ENCODE measurements at regions not wholly inside any gene's neighbourhood (a gene's known extent, or its start where the extent isn't known, plus 50 kb on each side); places are given as distances from the start of the nearest gene placed in this dataset.

GRCh38 chr4:36716874-36717273, 435.5 kb downstream of the DTHD1 start:
- DNase-seq (ENCODE audit: low read depth in 2 of 2) = no peak

- no peak for DNase-seq (ENCODE audit: low read depth in 2 of 2)
Measured at GRCh38 chr4:36719425-36719824, 438.0 kb downstream of the DTHD1 start.

DNA sequence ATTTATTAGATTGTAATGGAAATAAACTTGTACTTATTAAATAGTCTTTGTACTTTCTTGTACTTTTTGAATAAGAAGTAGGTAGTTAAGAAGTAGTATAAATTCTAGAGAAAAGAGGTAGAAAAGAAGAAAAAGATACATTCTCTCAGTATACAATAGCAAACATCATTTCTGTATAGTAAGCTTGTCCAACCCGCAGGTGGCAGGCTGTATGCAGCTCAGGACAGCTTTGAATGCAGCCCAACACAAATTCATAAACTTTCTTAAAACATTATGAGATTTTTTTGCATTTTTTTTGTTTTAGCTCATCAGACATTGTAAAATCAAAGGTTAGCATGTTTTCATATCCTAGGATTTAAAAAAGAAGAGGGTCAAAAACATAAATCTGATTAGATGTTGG, 441.6 kb downstream of the DTHD1 start:
- DNase-seq (ENCODE audit: low read depth in 2 of 2) = no peak

DNA sequence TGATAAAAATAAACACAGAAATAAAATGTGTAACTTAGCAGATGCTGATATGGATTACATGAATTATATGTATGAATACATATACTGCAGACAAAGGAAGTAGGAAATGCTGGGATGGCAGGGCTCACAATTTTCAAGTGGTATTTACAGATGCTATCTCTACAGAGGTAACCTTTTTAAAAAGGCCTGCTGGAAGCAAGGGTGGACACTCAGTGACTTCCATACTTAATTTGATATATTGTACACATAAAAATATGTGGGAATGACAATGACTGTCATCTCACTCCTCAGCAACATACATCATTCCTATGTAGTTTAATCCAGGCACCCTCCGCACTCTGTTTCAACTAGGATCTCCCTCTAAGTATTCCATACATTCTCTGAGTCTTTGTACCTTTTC, 452.9 kb downstream of the DTHD1 start:
- DNase-seq (ENCODE audit: low read depth in 2 of 2) = no peak

DNA sequence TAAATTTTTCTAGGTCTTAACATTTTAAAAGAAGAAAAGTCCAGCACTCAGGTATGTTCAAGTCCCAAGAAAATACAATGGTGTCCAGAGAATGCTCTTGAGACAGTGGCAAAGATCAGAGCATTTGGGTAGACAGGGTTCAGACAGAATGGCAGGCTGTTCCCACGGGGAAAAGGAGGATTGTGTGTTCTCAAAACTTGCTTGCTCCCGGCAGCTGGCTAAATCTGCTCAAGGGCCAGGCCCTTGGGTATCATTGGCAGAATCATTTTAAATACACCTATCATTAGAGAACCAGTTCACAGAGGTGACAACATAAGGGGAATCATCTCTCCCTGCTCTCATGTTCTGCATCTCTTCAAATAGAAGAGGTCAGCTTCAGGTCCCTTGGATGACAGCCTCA, 456.3 kb downstream of the DTHD1 start:
- DNase-seq (ENCODE audit: low read depth in 2 of 2) = no peak

- DNase-seq (ENCODE audit: low read depth in 2 of 2) = no peak
Measured at GRCh38 chr4:36740796-36741310, 459.4 kb downstream of the DTHD1 start.

DNA sequence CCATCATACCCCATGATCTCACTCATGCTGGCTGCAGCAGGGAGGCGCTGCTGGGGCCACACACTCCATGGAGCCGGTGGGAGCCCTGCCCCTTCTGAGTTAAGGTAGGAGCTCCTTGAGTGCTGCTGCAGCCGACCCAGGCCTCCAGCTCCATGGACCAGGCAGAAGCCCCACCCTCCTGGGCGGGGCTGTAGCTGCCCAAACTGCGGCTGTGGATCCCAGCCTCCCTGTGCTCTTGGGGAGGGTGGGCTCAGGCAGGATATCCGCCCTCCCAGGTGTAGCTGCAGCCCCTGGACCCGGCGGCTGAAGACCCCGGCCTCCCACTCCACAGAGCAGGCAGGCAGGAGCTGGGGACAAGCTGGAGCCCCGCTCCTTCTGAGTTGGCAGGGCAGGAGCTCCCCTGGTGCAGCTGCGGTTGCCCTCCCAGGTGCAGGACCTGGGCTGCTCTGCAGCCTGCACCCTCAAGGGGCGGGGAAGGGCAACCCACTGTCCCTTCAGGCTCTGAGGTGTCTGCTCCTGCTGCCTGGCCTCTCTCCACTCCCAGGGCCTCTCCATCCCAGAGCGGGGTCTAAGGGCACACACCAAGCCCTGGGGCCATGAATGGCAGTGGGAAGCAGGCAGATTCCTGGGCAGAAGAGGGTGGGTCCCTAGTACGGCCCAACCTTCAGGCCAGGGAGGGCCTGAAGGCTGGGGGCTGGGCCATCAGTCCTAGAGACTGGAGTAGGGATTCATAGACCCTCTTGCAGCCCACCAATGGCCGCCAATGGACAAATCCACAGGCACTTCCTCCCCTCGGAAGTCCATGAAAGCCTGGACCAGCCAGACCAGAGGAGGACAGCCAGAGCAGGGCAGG, 466.1 kb downstream of the DTHD1 start:
- no peak for DNase-seq (ENCODE audit: low read depth in 2 of 2)

GRCh38 chr4:36753048-36753447, 471.6 kb downstream of the DTHD1 start:
- no peak for DNase-seq (ENCODE audit: low read depth in 2 of 2)

DNA sequence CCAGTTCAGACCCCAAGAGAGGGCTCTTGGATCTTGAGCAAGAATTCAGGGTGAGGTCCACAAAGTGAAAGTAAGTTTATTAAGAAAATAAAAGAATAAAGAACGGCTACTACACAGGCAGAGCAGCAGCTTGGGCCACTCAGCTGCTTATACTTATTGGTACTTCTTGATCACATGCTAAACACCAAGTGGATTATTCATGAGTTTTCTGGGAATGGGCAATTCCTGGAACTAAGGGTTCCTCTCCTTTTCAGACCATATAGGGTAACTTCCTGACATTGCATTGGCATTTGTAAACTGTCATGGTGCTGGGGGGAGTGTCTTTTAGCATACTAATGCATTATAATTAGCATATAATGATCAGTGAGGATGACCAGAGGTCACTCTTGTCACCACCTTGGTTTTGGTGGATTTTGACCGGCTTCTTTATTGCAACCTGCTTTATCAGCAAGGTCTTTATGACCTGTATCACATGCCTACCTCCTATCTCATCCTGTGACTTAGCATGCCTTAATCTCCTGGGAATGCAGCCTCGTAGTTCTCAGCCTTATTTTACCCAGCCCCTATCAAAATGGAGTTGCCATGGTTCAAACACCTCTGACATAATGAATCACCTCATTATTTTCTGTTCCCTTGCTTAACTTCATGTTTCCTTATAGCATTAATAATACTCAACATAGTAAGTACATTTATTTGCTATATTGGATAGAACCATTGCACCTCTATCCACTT, 476.3 kb downstream of the DTHD1 start:
- no peak for DNase-seq (ENCODE audit: low read depth in 2 of 2)

GRCh38 chr4:36758312-36759178, 477.1 kb downstream of the DTHD1 start:
- no peak for DNase-seq (ENCODE audit: low read depth in 2 of 2)

DNA sequence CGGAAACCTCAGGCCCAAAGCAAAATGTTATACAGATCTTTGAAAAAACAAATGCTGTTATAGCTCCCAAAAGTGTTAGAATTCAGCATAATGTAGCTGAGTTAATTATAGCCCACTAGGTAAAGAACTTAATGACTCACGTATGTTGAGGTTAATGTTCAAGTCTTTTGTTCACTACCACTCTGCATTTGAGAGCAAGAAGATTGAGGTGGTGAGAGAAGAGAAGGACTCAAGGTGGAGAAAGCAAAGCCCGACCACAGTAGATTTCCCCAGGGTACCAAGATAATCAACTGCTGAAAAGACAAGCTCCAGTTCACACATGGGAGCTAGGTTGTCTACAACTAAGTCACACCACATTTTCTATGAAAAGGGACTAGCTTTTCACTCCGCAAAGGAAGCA, 480.2 kb downstream of the DTHD1 start:
- no peak for DNase-seq (ENCODE audit: low read depth in 2 of 2)

DNA sequence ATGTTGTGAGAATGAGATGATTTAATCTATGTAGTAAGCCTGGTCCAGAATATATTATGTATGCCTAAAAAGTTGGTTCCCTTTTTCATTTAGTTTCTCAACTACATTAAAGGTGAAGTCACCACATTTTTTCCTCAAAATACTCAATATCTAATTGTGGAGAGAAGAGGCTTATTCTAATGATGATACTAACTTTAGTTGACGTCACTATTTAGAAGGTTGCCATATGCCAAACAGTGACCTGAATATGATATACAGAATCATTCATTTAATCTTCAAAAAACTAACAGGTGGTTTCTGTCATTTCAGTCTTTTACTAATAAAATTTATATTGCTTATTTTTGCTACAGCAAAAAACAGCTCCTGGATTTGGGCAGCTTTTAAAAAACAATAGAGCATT, 480.7 kb upstream of the NWD2 start:
- no peak for DNase-seq (ENCODE audit: low read depth in 2 of 2)

DNA sequence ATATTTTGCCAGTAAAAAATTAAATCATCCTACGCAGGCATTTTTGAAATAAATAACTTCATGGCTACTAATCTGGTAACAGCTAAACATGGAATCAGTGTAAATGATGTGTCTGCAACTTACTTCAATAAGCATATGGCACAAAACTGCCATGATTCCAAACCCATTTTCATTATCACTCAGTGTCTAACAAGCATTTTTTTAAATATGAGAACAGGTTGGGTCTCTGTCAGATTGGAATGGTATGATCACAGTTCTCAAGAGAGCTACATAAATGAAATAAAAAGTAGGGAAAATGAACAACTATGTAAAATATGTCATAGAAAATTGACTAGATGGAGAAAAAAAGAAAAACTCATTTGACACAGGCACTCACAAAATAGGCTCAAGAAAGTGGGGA, 476.9 kb upstream of the NWD2 start:
- DNase-seq (ENCODE audit: low read depth in 2 of 2) = no peak

DNA sequence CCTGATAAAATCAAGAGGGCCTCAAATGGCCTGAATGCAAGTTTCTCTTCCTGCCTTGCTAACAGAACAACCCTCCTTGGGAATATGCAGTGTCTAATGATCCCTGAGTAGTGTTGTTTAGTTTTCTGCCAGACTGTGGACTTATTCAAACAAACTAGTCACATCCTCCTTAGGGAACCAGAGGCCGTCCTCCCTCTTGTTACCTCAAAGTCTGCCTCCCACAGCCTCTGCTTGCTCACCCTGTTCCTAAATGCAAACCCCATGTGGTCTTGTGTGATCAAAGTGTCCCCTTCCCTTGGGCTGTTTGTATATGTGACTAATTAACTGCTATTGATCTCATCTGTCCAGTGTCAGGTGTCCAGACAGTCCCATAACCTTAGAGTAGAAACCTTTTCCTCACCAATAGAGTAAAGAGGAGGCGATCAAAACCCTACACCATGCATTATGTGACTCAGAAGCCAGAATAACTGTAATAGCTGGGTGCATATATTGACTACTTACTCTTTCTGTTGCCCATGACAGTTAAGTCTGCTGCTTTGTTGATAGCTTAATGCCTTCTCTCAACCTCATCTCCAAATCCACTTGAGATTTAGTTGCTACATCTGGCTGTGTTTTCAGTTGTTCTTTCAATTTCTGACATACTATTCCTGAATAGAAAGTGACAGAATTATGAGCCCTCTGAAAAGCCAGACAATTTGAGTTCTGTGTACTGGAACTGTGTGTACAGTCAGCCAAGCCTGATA, 473.0 kb upstream of the NWD2 start:
- no peak for DNase-seq (ENCODE audit: low read depth in 2 of 2)

GRCh38 chr4:36772154-36772516, 472.4 kb upstream of the NWD2 start:
- DNase-seq (ENCODE audit: low read depth in 2 of 2) = no peak

DNA sequence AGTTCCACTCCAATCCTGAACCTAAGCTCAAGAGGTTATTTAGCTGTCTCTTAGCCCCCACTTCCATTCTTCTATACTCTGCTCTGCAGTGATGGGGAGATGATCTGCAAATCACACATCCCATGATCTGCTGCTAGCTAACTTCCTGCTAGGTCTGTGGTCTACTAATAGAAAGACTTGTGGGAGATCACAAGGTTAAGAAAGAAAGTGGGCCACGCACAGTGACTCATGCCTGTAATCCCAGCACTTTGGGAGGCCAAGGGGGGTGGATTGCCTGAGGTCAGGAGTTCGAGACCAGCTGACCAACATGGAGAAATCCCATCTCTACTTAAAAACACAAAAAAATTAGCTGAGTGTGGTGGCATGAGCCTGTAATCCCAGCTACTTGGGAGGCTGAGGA, 471.1 kb upstream of the NWD2 start:
- DNase-seq (ENCODE audit: low read depth in 2 of 2) = no peak

DNA sequence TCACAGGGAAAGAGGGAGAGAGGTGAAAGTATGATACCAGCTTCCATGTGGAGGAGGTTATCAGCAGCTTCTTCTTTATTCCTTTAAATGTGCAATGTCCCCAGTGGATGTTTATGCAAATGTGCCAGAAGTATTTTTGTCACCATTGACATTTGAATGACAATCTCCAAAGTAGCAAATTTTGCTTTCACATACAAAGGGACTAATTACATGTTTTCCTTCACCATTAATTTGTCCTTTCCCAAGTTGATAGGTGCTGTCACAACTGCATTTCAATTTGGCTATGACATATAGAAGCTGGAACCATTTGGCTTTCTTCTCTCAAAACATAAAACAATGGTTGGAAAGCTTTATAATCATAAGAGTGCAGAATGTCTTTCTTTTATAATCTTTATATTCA, 469.0 kb upstream of the NWD2 start:
- DNase-seq (ENCODE audit: low read depth in 2 of 2) = no peak

- no peak for DNase-seq (ENCODE audit: low read depth in 2 of 2)
Measured at GRCh38 chr4:36779601-36780000, 464.9 kb upstream of the NWD2 start.

DNA sequence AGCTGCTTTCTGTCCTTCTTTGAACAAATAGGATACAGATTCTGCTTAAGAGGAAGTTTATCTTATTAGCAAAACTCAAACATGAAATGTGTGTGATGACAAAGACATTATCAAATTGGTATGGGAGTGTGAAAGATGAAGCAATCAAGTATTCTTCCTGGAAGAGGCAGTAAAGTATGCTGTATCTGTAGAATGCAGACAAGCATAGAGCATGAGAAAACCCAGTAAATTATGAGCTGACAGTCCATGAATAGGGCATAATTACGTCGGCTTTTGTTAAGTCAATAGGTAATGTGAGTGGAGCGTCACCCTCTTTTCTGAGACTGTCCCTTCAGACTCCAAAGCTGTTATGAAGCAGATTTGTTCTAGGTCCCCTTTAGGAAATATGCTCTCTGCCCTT, 458.6 kb upstream of the NWD2 start:
- no peak for DNase-seq (ENCODE audit: low read depth in 2 of 2)

DNA sequence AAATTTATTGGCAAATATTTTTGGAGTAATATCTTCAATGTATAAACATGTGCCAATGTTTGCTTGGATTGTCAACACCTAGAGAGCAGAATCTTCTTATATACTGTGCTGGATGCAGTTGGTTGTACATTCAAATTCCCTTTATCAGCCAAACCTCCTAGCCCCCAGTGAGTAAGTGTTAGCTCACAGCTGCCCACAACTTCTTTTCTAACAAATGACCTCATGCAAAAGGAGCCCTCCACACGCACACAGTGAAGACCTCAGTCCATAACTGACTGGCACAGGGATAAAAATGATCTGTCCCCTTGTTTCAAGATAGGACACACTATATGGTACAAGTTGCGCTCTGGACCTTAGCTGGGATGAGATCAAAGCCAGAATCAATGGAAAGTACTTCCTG, 458.0 kb upstream of the NWD2 start:
- DNase-seq (ENCODE audit: low read depth in 2 of 2) = no peak

- no peak for DNase-seq (ENCODE audit: low read depth in 2 of 2)
Measured at GRCh38 chr4:36794716-36795115, 449.8 kb upstream of the NWD2 start.

GRCh38 chr4:36812149-36812548, 432.4 kb upstream of the NWD2 start:
- DNase-seq (ENCODE audit: low read depth in 2 of 2) = no peak
